HG02943 (cell line): ENCODE measurements at regions not wholly inside any gene's neighbourhood (a gene's known extent, or its start where the extent isn't known, plus 50 kb on each side); places are given as distances from the start of the nearest gene placed in this dataset.
"Not testable (repeated sequence)": the region's sequence is repeated elsewhere in the genome, so short reads cannot be mapped to it uniquely, and the experiment has no call there.

Experiments
- ATAC-seq: cut with Tn5 transposase; IDR thresholded peaks from one replicate; pipeline ENCODE4 v1.9.1; 2021; ENCODE audit warnings: mild to moderate bottlenecking, low read depth, moderate library complexity; ENCODE audit not compliant: unreplicated experiment

GRCh38 chr14:106234525-106235254 is 708.3 kb downstream of the TMEM121 start:
- ATAC-seq = not testable (repeated sequence)

- ATAC-seq = no peak
Measured at GRCh38 chr14:106235356-106236159, 709.2 kb downstream of the TMEM121 start.

GRCh38 chr14:106248321-106249192 is 722.2 kb downstream of the TMEM121 start:
- ATAC-seq = no peak

- not testable (repeated sequence) for ATAC-seq
Measured at GRCh38 chr14:106253995-106254394, 727.6 kb downstream of the TMEM121 start.

GRCh38 chr14:106257569-106257994 is 731.2 kb downstream of the TMEM121 start:
- ATAC-seq = not testable (repeated sequence)

GRCh38 chr14:106268013-106268727 is 741.8 kb downstream of the TMEM121 start:
- no peak for ATAC-seq

- no peak for ATAC-seq
Measured at GRCh38 chr14:106269029-106269428, 742.6 kb downstream of the TMEM121 start.

- ATAC-seq = no peak
Measured at GRCh38 chr14:106269451-106270204, 743.2 kb downstream of the TMEM121 start.

- ATAC-seq = not testable (repeated sequence)
Measured at GRCh38 chr14:106270476-106271121, 744.2 kb downstream of the TMEM121 start.

GRCh38 chr14:106276326-106277267 is 750.2 kb downstream of the TMEM121 start:
- no peak for ATAC-seq

GRCh38 chr14:106277503-106277902 is 751.1 kb downstream of the TMEM121 start:
- no peak for ATAC-seq

- no peak for ATAC-seq
Measured at GRCh38 chr14:106280876-106281275, 754.5 kb downstream of the TMEM121 start.

GRCh38 chr14:106286697-106287290 is 760.4 kb downstream of the TMEM121 start:
- ATAC-seq = no peak

- ATAC-seq = no peak
Measured at GRCh38 chr14:106287506-106287905, 761.1 kb downstream of the TMEM121 start.

GRCh38 chr14:106291626-106292025 is 765.2 kb downstream of the TMEM121 start:
- ATAC-seq = no peak

- no peak for ATAC-seq
Measured at GRCh38 chr14:106294324-106294723, 767.9 kb downstream of the TMEM121 start.

GRCh38 chr14:106300951-106301510 is 774.6 kb downstream of the TMEM121 start:
- not testable (repeated sequence) for ATAC-seq
